GM23338 (cell line): ENCODE measurements at regions not wholly inside any gene's neighbourhood (a gene's known extent, or its start where the extent isn't known, plus 50 kb on each side); places are given as distances from the start of the nearest gene placed in this dataset.

Source experiments
- ATAC-seq: fragments of 200-7000 bp; cut with Tn5 transposase; 3 replicates; pipeline ENCODE4 v1.9.1; 2020
- DNase-seq: peaks from one replicate; pipeline ENCODE4 v3.0.0-alpha.2; 2015; ENCODE audit warnings: low spot score
- H2AFZ ChIP-seq: fragments of 200-600 bp; sonication (generic); 2 replicates; pipeline ENCODE4 v1.8.0; 2016; ENCODE audit warnings: antibody characterized with exemption, mild to moderate bottlenecking, moderate library complexity
- H3F3A ChIP-seq: fragments of 200-600 bp; sonication (generic); replicated peaks from 2 replicates; pipeline ENCODE4 v1.8.0; 2017; ENCODE audit warnings: antibody characterized with exemption, mixed run types, low read depth
- H3K27ac ChIP-seq: fragments of 200-600 bp; sonication (generic); 2 replicates; pipeline ENCODE4 v1.6.1; 2016; ENCODE audit warnings: low read depth
- H3K27me3 ChIP-seq: fragments of 200-600 bp; sonication (generic); 2 replicates; pipeline ENCODE4 v1.8.0; 2016; ENCODE audit warnings: mild to moderate bottlenecking, mixed run types, moderate library complexity; ENCODE audit not compliant: insufficient read depth
- H3K36me3 ChIP-seq: fragments of 200-600 bp; sonication (generic); 2 replicates; pipeline ENCODE4 v1.8.0; 2016; ENCODE audit warnings: mild to moderate bottlenecking; ENCODE audit not compliant: insufficient read depth
- H3K4me1 ChIP-seq: fragments of 200-600 bp; sonication (generic); 2 replicates; pipeline ENCODE4 v1.8.0; 2016; ENCODE audit warnings: mild to moderate bottlenecking, moderate library complexity; ENCODE audit not compliant: insufficient read depth
- H3K4me2 ChIP-seq: fragments of 200-600 bp; sonication (generic); 2 replicates; pipeline ENCODE4 v1.7.1; 2017; ENCODE audit warnings: mixed run types
- H3K4me3 ChIP-seq: fragments of 200-600 bp; sonication (generic); 2 replicates; pipeline ENCODE4 v1.6.1; 2016; ENCODE audit warnings: mixed run types
- H3K79me2 ChIP-seq: fragments of 200-600 bp; sonication (generic); replicated peaks from 2 replicates; pipeline ENCODE4 v1.8.0; 2017; ENCODE audit warnings: mild to moderate bottlenecking; ENCODE audit not compliant: insufficient read depth
- H3K9me2 ChIP-seq: fragments of 200-600 bp; sonication (generic); 2 replicates; pipeline ENCODE4 v1.8.0; 2017; ENCODE audit not compliant: insufficient read depth
- H4K20me1 ChIP-seq: fragments of 200-600 bp; sonication (generic); replicated peaks from 2 replicates; pipeline ENCODE4 v1.8.0; 2017; ENCODE audit warnings: mild to moderate bottlenecking; ENCODE audit not compliant: insufficient read depth
- H3K27ac Mint-ChIP-seq: 2 replicates; pipeline ENCODE4 v1.8.0; 2020; ENCODE audit warnings: inconsistent platforms, mild to moderate bottlenecking, moderate library complexity, mixed read lengths
- H3K27me3 Mint-ChIP-seq: 3 replicates; pipeline ENCODE4 v1.8.0; 2022; ENCODE audit warnings: low read depth, mild to moderate bottlenecking, moderate library complexity, mixed read lengths, inconsistent platforms; ENCODE audit not compliant: insufficient read depth, poor library complexity
- H3K36me3 Mint-ChIP-seq: 3 replicates; pipeline ENCODE4 v1.8.0; 2021; ENCODE audit warnings: low read depth, mild to moderate bottlenecking, inconsistent platforms, moderate library complexity, mixed read lengths
- H3K4me1 Mint-ChIP-seq: 3 replicates; pipeline ENCODE4 v1.8.0; 2020; ENCODE audit warnings: mild to moderate bottlenecking, inconsistent platforms, mixed read lengths
- H3K4me3 Mint-ChIP-seq: 3 replicates; pipeline ENCODE4 v1.8.0; 2021; ENCODE audit warnings: moderate library complexity, mild to moderate bottlenecking, inconsistent platforms, mixed read lengths
- H3K9me3 Mint-ChIP-seq: 3 replicates; pipeline ENCODE4 v1.8.0; 2020; ENCODE audit warnings: moderate library complexity, mild to moderate bottlenecking, inconsistent platforms, mixed read lengths
- CREB1 ChIP-seq: fragments of 250-450 bp; sonication (Bioruptor Pico); IDR thresholded peaks from 2 replicates; pipeline ENCODE4 v1.5.0; 2020; ENCODE audit warnings: low read depth, mild to moderate bottlenecking, moderate library complexity
- EZH2 ChIP-seq: fragments of 200-600 bp; sonication (generic); IDR thresholded peaks from one replicate; pipeline ENCODE4 v1.8.0; 2017; ENCODE audit warnings: antibody characterized with exemption, mild to moderate bottlenecking, low read depth; ENCODE audit not compliant: unreplicated experiment
- EZH2phosphoT487 ChIP-seq: fragments of 200-600 bp; sonication (generic); IDR thresholded peaks from one replicate; pipeline ENCODE4 v1.8.1; 2018; ENCODE audit warnings: antibody characterized with exemption; ENCODE audit not compliant: unreplicated experiment
- JUNB ChIP-seq: IDR thresholded peaks from one replicate; pipeline ENCODE4 v1.6.1; 2016; ENCODE audit warnings: antibody characterized with exemption; ENCODE audit not compliant: unreplicated experiment
- NANOG ChIP-seq: IDR thresholded peaks from 2 replicates; pipeline ENCODE4 v1.6.1; 2016; ENCODE audit warnings: antibody characterized with exemption, borderline replicate concordance
- POLR2AphosphoS5 ChIP-seq: IDR thresholded peaks from 2 replicates; pipeline ENCODE4 v1.6.1; 2016; ENCODE audit warnings: antibody characterized with exemption, low read depth
- STAT1 ChIP-seq: IDR thresholded peaks from one replicate; pipeline ENCODE4 v1.6.1; 2016; ENCODE audit warnings: antibody characterized with exemption; ENCODE audit not compliant: unreplicated experiment
- ZNF114 ChIP-seq: fragments of 250-450 bp; sonication (Bioruptor Pico); IDR thresholded peaks from 2 replicates; pipeline ENCODE4 v1.5.0; 2020; ENCODE audit warnings: mild to moderate bottlenecking, moderate library complexity
- ZNF331 ChIP-seq: fragments of 250-450 bp; sonication (Bioruptor Pico); IDR thresholded peaks from 2 replicates; pipeline ENCODE4 v1.5.0; 2020; ENCODE audit warnings: low read depth, mild to moderate bottlenecking, moderate library complexity
- TF ChIP-seq, protein P1 (sequence below): fragments of 250-450 bp; sonication (Bioruptor Pico); IDR thresholded peaks from 2 replicates; pipeline ENCODE4 v1.5.0; 2020; ENCODE audit warnings: mild to moderate bottlenecking, moderate library complexity
- TF ChIP-seq, protein P2 (sequence below), 2 experiments: fragments of 200-600 bp in 1 of 2; sonication (generic) in 1 of 2; conservative IDR thresholded peaks; 2 replicates each; pipeline versions ENCODE4 v1.5.1 to v1.6.1; 2016 to 2017; ENCODE audit warnings: antibody characterized with exemption in 2 of 2, low read depth in 2 of 2, mild to moderate bottlenecking in 2 of 2, moderate library complexity in 1 of 2
- TF ChIP-seq, protein P3 (sequence below): IDR thresholded peaks from 2 replicates; pipeline ENCODE4 v1.6.1; 2016; ENCODE audit warnings: antibody characterized with exemption
- TF ChIP-seq, protein P4 (sequence below): IDR thresholded peaks from one replicate; pipeline ENCODE4 v1.6.1; 2018; ENCODE audit warnings: antibody characterized with exemption; ENCODE audit not compliant: unreplicated experiment

DNA sequence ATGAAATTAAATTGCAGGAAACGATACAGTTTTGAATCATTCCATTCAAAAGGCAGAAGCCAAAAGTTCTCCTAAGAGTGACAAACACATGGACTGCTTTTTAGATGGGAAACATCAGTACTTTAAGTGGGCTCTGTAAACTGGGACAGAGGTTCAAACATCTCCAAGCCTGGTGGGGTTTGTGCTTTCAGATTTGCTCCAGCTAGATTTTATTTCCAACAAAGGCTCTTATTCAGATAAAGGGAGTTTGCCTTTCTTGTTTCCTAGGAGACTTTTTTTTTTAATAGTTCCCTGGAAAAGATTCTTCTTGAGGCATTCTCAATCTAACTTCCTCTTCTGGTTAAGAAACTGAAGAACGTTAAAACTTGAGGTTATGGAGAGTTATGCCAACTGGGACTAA lies 277.6 kb downstream of the TMEM38B start:
- DNase-seq (no peak), ATAC-seq (no peak)
- Histone ChIP-seq H3K27me3 (peaks cover 29% of the 10 kb centered on the region), H3K4me1 (peaks cover 25% of the 10 kb centered on the region; the same call in 1 of the 2 replicates), H3K9me2 (no peaks in the 10 kb centered on the region), H3K27ac (no peak overlapping the region), H4K20me1 (no peaks in the 10 kb centered on the region), H3K4me3 (no peak overlapping the region), H3K36me3 (no peaks in the 10 kb centered on the region), H2AFZ (no peak overlapping the region), H3K4me2 (no peak overlapping the region), H3F3A (no peaks in the 10 kb centered on the region), H3K79me2 (no peaks in the 10 kb centered on the region)
- H3K27ac Mint-ChIP-seq = no peak overlapping the region
- no peaks in the 10 kb centered on the region for H3K36me3 Mint-ChIP-seq
- peaks cover 45% of the 10 kb centered on the region for H3K4me1 Mint-ChIP-seq
- no peak overlapping the region for H3K4me3 Mint-ChIP-seq
- no peak for TF ChIP-seq CREB1 (CRISPR knock-in tag)
- TF ChIP-seq ZNF331 (CRISPR knock-in tag) = no peak
- TF ChIP-seq, protein P1, sequence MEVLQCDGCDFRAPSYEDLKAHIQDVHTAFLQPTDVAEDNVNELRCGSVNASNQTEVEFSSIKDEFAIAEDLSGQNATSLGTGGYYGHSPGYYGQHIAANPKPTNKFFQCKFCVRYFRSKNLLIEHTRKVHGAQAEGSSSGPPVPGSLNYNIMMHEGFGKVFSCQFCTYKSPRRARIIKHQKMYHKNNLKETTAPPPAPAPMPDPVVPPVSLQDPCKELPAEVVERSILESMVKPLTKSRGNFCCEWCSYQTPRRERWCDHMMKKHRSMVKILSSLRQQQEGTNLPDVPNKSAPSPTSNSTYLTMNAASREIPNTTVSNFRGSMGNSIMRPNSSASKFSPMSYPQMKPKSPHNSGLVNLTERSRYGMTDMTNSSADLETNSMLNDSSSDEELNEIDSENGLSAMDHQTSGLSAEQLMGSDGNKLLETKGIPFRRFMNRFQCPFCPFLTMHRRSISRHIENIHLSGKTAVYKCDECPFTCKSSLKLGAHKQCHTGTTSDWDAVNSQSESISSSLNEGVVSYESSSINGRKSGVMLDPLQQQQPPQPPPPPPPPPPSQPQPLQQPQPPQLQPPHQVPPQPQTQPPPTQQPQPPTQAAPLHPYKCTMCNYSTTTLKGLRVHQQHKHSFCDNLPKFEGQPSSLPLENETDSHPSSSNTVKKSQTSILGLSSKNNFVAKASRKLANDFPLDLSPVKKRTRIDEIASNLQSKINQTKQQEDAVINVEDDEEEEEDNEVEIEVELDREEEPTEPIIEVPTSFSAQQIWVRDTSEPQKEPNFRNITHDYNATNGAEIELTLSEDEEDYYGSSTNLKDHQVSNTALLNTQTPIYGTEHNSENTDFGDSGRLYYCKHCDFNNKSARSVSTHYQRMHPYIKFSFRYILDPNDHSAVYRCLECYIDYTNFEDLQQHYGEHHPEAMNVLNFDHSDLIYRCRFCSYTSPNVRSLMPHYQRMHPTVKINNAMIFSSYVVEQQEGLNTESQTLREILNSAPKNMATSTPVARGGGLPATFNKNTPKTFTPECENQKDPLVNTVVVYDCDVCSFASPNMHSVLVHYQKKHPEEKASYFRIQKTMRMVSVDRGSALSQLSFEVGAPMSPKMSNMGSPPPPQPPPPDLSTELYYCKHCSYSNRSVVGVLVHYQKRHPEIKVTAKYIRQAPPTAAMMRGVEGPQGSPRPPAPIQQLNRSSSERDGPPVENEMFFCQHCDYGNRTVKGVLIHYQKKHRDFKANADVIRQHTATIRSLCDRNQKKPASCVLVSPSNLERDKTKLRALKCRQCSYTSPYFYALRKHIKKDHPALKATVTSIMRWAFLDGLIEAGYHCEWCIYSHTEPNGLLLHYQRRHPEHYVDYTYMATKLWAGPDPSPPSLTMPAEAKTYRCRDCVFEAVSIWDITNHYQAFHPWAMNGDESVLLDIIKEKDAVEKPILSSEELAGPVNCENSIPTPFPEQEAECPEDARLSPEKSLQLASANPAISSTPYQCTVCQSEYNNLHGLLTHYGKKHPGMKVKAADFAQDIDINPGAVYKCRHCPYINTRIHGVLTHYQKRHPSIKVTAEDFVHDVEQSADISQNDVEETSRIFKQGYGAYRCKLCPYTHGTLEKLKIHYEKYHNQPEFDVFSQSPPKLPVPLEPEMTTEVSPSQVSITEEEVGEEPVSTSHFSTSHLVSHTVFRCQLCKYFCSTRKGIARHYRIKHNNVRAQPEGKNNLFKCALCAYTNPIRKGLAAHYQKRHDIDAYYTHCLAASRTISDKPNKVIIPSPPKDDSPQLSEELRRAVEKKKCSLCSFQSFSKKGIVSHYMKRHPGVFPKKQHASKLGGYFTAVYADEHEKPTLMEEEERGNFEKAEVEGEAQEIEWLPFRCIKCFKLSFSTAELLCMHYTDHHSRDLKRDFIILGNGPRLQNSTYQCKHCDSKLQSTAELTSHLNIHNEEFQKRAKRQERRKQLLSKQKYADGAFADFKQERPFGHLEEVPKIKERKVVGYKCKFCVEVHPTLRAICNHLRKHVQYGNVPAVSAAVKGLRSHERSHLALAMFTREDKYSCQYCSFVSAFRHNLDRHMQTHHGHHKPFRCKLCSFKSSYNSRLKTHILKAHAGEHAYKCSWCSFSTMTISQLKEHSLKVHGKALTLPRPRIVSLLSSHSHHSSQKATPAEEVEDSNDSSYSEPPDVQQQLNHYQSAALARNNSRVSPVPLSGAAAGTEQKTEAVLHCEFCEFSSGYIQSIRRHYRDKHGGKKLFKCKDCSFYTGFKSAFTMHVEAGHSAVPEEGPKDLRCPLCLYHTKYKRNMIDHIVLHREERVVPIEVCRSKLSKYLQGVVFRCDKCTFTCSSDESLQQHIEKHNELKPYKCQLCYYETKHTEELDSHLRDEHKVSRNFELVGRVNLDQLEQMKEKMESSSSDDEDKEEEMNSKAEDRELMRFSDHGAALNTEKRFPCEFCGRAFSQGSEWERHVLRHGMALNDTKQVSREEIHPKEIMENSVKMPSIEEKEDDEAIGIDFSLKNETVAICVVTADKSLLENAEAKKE (CRISPR knock-in tag) = no peak
- TF ChIP-seq EZH2phosphoT487 = no peak
- TF ChIP-seq, protein P2, sequence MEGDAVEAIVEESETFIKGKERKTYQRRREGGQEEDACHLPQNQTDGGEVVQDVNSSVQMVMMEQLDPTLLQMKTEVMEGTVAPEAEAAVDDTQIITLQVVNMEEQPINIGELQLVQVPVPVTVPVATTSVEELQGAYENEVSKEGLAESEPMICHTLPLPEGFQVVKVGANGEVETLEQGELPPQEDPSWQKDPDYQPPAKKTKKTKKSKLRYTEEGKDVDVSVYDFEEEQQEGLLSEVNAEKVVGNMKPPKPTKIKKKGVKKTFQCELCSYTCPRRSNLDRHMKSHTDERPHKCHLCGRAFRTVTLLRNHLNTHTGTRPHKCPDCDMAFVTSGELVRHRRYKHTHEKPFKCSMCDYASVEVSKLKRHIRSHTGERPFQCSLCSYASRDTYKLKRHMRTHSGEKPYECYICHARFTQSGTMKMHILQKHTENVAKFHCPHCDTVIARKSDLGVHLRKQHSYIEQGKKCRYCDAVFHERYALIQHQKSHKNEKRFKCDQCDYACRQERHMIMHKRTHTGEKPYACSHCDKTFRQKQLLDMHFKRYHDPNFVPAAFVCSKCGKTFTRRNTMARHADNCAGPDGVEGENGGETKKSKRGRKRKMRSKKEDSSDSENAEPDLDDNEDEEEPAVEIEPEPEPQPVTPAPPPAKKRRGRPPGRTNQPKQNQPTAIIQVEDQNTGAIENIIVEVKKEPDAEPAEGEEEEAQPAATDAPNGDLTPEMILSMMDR (conservative IDR thresholded peaks at IDR 0.05; ENCODE audit: low read depth in 2 of 2) = no peak
- TF ChIP-seq, protein P3, sequence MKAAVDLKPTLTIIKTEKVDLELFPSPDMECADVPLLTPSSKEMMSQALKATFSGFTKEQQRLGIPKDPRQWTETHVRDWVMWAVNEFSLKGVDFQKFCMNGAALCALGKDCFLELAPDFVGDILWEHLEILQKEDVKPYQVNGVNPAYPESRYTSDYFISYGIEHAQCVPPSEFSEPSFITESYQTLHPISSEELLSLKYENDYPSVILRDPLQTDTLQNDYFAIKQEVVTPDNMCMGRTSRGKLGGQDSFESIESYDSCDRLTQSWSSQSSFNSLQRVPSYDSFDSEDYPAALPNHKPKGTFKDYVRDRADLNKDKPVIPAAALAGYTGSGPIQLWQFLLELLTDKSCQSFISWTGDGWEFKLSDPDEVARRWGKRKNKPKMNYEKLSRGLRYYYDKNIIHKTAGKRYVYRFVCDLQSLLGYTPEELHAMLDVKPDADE = no peak
- TF ChIP-seq ZNF114 = no peak
- TF ChIP-seq STAT1 = no peak
- TF ChIP-seq, protein P4, sequence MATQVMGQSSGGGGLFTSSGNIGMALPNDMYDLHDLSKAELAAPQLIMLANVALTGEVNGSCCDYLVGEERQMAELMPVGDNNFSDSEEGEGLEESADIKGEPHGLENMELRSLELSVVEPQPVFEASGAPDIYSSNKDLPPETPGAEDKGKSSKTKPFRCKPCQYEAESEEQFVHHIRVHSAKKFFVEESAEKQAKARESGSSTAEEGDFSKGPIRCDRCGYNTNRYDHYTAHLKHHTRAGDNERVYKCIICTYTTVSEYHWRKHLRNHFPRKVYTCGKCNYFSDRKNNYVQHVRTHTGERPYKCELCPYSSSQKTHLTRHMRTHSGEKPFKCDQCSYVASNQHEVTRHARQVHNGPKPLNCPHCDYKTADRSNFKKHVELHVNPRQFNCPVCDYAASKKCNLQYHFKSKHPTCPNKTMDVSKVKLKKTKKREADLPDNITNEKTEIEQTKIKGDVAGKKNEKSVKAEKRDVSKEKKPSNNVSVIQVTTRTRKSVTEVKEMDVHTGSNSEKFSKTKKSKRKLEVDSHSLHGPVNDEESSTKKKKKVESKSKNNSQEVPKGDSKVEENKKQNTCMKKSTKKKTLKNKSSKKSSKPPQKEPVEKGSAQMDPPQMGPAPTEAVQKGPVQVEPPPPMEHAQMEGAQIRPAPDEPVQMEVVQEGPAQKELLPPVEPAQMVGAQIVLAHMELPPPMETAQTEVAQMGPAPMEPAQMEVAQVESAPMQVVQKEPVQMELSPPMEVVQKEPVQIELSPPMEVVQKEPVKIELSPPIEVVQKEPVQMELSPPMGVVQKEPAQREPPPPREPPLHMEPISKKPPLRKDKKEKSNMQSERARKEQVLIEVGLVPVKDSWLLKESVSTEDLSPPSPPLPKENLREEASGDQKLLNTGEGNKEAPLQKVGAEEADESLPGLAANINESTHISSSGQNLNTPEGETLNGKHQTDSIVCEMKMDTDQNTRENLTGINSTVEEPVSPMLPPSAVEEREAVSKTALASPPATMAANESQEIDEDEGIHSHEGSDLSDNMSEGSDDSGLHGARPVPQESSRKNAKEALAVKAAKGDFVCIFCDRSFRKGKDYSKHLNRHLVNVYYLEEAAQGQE = no peak
- no peak for TF ChIP-seq POLR2AphosphoS5
- no peak for TF ChIP-seq NANOG
- no peak for TF ChIP-seq JUNB
- TF ChIP-seq EZH2 = no peak
- H3K9me3 Mint-ChIP-seq = no peaks in the 10 kb centered on the region
- peaks cover 3% of the 10 kb centered on the region for H3K27me3 Mint-ChIP-seq
